GM12878 (cell line): ENCODE measurements at regions not wholly inside any gene's neighbourhood (a gene's known extent, or its start where the extent isn't known, plus 50 kb on each side); places are given as distances from the start of the nearest gene placed in this dataset.

Experiments
- CHD2 ChIP-seq: IDR thresholded peaks from 2 replicates; pipeline ENCODE4 v1.6.1; 2011; ENCODE audit warnings: low read depth, low read length, improper control_type of control experiment, borderline replicate concordance
- RCOR1 ChIP-seq: conservative IDR thresholded peaks from 2 replicates; pipeline ENCODE4 v1.6.1; 2012; ENCODE audit warnings: low read depth, low read length, improper control_type of control experiment
- RUNX3 ChIP-seq: IDR thresholded peaks from 2 replicates; pipeline ENCODE4 v1.6.1; 2012; ENCODE audit warnings: low read length, inconsistent platforms
- SIX5 ChIP-seq: IDR thresholded peaks from 2 replicates; pipeline ENCODE4 v1.6.1; 2011; ENCODE audit warnings: mild to moderate bottlenecking, low read depth, low read length, moderate library complexity; ENCODE audit not compliant: severe bottlenecking
- SPI1 ChIP-seq: IDR thresholded peaks from 2 replicates; pipeline ENCODE4 v1.6.1; 2011; ENCODE audit warnings: low read depth, mild to moderate bottlenecking, low read length, moderate library complexity, borderline replicate concordance; ENCODE audit not compliant: insufficient read depth
- STAT1 ChIP-seq: fragments of 450-650 bp; conservative IDR thresholded peaks from 2 replicates; pipeline ENCODE4 v1.6.1; 2014; ENCODE audit warnings: antibody characterized with exemption, mild to moderate bottlenecking
- TCF7 ChIP-seq: IDR thresholded peaks from 2 replicates; pipeline ENCODE4 v1.6.1; 2014; ENCODE audit warnings: antibody characterized with exemption, borderline replicate concordance
- ZNF217 ChIP-seq: fragments of 450-650 bp; IDR thresholded peaks from 2 replicates; pipeline ENCODE4 v1.6.1; 2017; ENCODE audit warnings: antibody characterized with exemption, mild to moderate bottlenecking
- TF ChIP-seq, protein P1 (sequence below): fragments of 450-650 bp; IDR thresholded peaks from 2 replicates; pipeline ENCODE4 v1.6.1; 2016; ENCODE audit warnings: mild to moderate bottlenecking
- TF ChIP-seq, protein P2 (sequence below): fragments of 450-650 bp; IDR thresholded peaks from 2 replicates; pipeline ENCODE4 v1.6.1; 2018; ENCODE audit warnings: borderline replicate concordance, mild to moderate bottlenecking; ENCODE audit not compliant: partially characterized antibody

DNA sequence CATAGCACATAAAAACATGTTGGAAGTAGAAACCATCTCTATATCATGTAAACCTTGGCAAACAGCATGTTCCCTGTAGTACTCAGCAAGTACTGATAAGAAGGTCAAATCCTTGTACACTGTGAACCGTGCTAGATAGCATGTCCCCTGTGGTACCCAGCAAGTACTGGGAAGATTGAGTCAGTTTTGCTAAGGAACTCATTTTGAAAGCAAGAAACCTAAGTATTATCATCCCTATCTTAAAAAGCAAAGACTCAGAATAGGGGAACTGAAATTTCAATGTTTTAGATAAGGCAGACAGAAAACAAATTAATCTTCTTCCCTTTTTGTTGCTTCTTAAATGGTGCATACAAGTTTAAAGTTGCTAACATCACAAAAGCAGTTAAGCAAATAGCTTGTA is 180.2 kb downstream of the RBM46 start (continued):
- TF ChIP-seq, protein P1, sequence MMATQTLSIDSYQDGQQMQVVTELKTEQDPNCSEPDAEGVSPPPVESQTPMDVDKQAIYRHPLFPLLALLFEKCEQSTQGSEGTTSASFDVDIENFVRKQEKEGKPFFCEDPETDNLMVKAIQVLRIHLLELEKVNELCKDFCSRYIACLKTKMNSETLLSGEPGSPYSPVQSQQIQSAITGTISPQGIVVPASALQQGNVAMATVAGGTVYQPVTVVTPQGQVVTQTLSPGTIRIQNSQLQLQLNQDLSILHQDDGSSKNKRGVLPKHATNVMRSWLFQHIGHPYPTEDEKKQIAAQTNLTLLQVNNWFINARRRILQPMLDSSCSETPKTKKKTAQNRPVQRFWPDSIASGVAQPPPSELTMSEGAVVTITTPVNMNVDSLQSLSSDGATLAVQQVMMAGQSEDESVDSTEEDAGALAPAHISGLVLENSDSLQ, result peak; percentile 79
- TF ChIP-seq, protein P2, sequence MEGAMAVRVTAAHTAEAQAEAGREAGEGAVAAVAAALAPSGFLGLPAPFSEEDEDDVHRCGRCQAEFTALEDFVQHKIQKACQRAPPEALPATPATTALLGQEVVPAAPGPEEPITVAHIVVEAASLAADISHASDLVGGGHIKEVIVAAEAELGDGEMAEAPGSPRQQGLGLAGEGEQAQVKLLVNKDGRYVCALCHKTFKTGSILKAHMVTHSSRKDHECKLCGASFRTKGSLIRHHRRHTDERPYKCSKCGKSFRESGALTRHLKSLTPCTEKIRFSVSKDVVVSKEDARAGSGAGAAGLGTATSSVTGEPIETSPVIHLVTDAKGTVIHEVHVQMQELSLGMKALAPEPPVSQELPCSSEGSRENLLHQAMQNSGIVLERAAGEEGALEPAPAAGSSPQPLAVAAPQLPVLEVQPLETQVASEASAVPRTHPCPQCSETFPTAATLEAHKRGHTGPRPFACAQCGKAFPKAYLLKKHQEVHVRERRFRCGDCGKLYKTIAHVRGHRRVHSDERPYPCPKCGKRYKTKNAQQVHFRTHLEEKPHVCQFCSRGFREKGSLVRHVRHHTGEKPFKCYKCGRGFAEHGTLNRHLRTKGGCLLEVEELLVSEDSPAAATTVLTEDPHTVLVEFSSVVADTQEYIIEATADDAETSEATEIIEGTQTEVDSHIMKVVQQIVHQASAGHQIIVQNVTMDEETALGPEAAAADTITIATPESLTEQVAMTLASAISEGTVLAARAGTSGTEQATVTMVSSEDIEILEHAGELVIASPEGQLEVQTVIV, result no peak
- TF ChIP-seq CHD2 (no peak), STAT1 (no peak), TCF7 (no peak), SIX5 (no peak), RUNX3 (peak; percentile 32; the same call in 1 of the 2 replicates), RCOR1 (no peak), ZNF217 (peak; percentile 72; the same call in 1 of the 2 replicates), SPI1 (peak; percentile 88)
- TF ChIP-seq, all 136 proteins: peak for 17
